T-helper 1 cell treated with Interleukin-12 subunit alpha and Interleukin-12 subunit beta and Interleukin-4 antibody, amounts not matched to agents 30 μg/mL and 1 μg/mL, for 36 hours (primary cell): ENCODE measurements at regions not wholly inside any gene's neighbourhood (a gene's known extent, or its start where the extent isn't known, plus 50 kb on each side); places are given as distances from the start of the nearest gene placed in this dataset.
A peak's percentile ranks its signal among the peaks of the same experiment; 100 is the strongest.
"Not testable (repeated sequence)": the region's sequence is repeated elsewhere in the genome, so short reads cannot be mapped to it uniquely, and the experiment has no call there.

ENCODE experiments used
- H3K27ac Mint-ChIP-seq: one replicate; pipeline ENCODE4 v1.8.0; 2021; ENCODE audit warnings: mild to moderate bottlenecking, mixed read lengths
- H3K27me3 Mint-ChIP-seq: one replicate; pipeline ENCODE4 v1.8.0; 2021; ENCODE audit warnings: low read depth, mixed read lengths
- H3K36me3 Mint-ChIP-seq: one replicate; pipeline ENCODE4 v1.8.0; 2021; ENCODE audit warnings: low read depth, mixed read lengths
- H3K4me1 Mint-ChIP-seq: one replicate; pipeline ENCODE4 v1.8.0; 2021; ENCODE audit warnings: low read depth, mixed read lengths
- H3K4me3 Mint-ChIP-seq: one replicate; pipeline ENCODE4 v1.8.0; 2021; ENCODE audit warnings: mild to moderate bottlenecking, moderate library complexity, mixed read lengths
- H3K9me3 Mint-ChIP-seq: one replicate; pipeline ENCODE4 v1.8.0; 2021; ENCODE audit warnings: mixed read lengths

GRCh38 chr5:81827500-81827899, 76.6 kb upstream of the SSBP2 start:
- no peak overlapping the region for H3K27ac Mint-ChIP-seq
- H3K4me3 Mint-ChIP-seq, result no peak overlapping the region
- H3K36me3 Mint-ChIP-seq, result no peaks in the 10 kb centered on the region
- peaks cover 2% of the 10 kb centered on the region for H3K4me1 Mint-ChIP-seq
- H3K27me3 Mint-ChIP-seq, result no peaks in the 10 kb centered on the region
- H3K9me3 Mint-ChIP-seq, result no peaks in the 10 kb centered on the region

- Mint-ChIP-seq H3K4me1 (peaks cover 2% of the 10 kb centered on the region), H3K4me3 (no peak overlapping the region)
Observed at GRCh38 chr5:81826128-81826527, 75.2 kb upstream of the SSBP2 start.

GRCh38 chr5:81825237-81825636, 74.3 kb upstream of the SSBP2 start:
- no peaks in the 10 kb centered on the region for H3K36me3 Mint-ChIP-seq
- no peak overlapping the region for H3K27ac Mint-ChIP-seq
- no peak overlapping the region for H3K4me3 Mint-ChIP-seq

More at GRCh38 chr5:81826128-81826527, 75.2 kb upstream of the SSBP2 start:
- no peak overlapping the region for H3K27ac Mint-ChIP-seq
- no peaks in the 10 kb centered on the region for H3K36me3 Mint-ChIP-seq
- H3K27me3 Mint-ChIP-seq, result no peaks in the 10 kb centered on the region
- H3K9me3 Mint-ChIP-seq, result no peaks in the 10 kb centered on the region

GRCh38 chr5:81823736-81824135, 72.8 kb upstream of the SSBP2 start:
- H3K27ac Mint-ChIP-seq, H3K27me3 Mint-ChIP-seq, H3K4me1 Mint-ChIP-seq, H3K4me3 Mint-ChIP-seq, H3K9me3 Mint-ChIP-seq, H3K36me3 Mint-ChIP-seq: not testable (repeated sequence)

More at GRCh38 chr5:81825237-81825636, 74.3 kb upstream of the SSBP2 start:
- H3K4me1 Mint-ChIP-seq, result peaks cover 3% of the 10 kb centered on the region
- no peaks in the 10 kb centered on the region for H3K9me3 Mint-ChIP-seq
- H3K27me3 Mint-ChIP-seq, result no peaks in the 10 kb centered on the region

- H3K27ac Mint-ChIP-seq, result no peak overlapping the region
- no peaks in the 10 kb centered on the region for H3K27me3 Mint-ChIP-seq
- H3K4me1 Mint-ChIP-seq, result peaks cover 20% of the 10 kb centered on the region
- H3K36me3 Mint-ChIP-seq, result no peaks in the 10 kb centered on the region
- H3K9me3 Mint-ChIP-seq, result peaks cover 7% of the 10 kb centered on the region
- no peak overlapping the region for H3K4me3 Mint-ChIP-seq
Observed at GRCh38 chr5:81820863-81821262, 70.0 kb upstream of the SSBP2 start.

GRCh38 chr5:81820318-81820636, 69.4 kb upstream of the SSBP2 start:
- Mint-ChIP-seq H3K4me3 (no peak overlapping the region), H3K27me3 (no peaks in the 10 kb centered on the region), H3K27ac (no peak overlapping the region), H3K9me3 (peaks cover 7% of the 10 kb centered on the region), H3K36me3 (no peaks in the 10 kb centered on the region), H3K4me1 (peaks cover 20% of the 10 kb centered on the region)

- Mint-ChIP-seq H3K27me3 (no peaks in the 10 kb centered on the region), H3K9me3 (peaks cover 7% of the 10 kb centered on the region), H3K4me3 (no peak overlapping the region), H3K36me3 (no peaks in the 10 kb centered on the region), H3K27ac (peak overlapping the region; percentile 13), H3K4me1 (peaks cover 20% of the 10 kb centered on the region)
Observed at GRCh38 chr5:81819556-81820317, 68.8 kb upstream of the SSBP2 start.

GRCh38 chr5:81817980-81818379, 67.1 kb upstream of the SSBP2 start:
- Mint-ChIP-seq H3K36me3 (no peaks in the 10 kb centered on the region), H3K27me3 (peaks cover 10% of the 10 kb centered on the region), H3K27ac (no peak overlapping the region), H3K4me1 (peaks cover 18% of the 10 kb centered on the region), H3K4me3 (no peak overlapping the region), H3K9me3 (peaks cover 7% of the 10 kb centered on the region)

- Mint-ChIP-seq H3K27me3 (peaks cover 10% of the 10 kb centered on the region), H3K4me1 (peaks cover 18% of the 10 kb centered on the region), H3K27ac (no peak overlapping the region)
Observed at GRCh38 chr5:81817086-81817485, 66.2 kb upstream of the SSBP2 start.

GRCh38 chr5:81815321-81815720, 64.4 kb upstream of the SSBP2 start:
- Mint-ChIP-seq H3K36me3 (no peaks in the 10 kb centered on the region), H3K27me3 (peaks cover 10% of the 10 kb centered on the region), H3K4me1 (peaks cover 17% of the 10 kb centered on the region), H3K27ac (no peak overlapping the region), H3K9me3 (peaks cover 7% of the 10 kb centered on the region), H3K4me3 (no peak overlapping the region)

More at GRCh38 chr5:81817086-81817485, 66.2 kb upstream of the SSBP2 start:
- Mint-ChIP-seq H3K4me3 (no peak overlapping the region), H3K36me3 (no peaks in the 10 kb centered on the region), H3K9me3 (peaks cover 7% of the 10 kb centered on the region)

- H3K27ac Mint-ChIP-seq, result no peak overlapping the region
- no peaks in the 10 kb centered on the region for H3K36me3 Mint-ChIP-seq
- H3K4me1 Mint-ChIP-seq, result peaks cover 6% of the 10 kb centered on the region
- no peak overlapping the region for H3K4me3 Mint-ChIP-seq
- peaks cover 17% of the 10 kb centered on the region for H3K9me3 Mint-ChIP-seq
- H3K27me3 Mint-ChIP-seq, result no peaks in the 10 kb centered on the region
Observed at GRCh38 chr5:81808106-81808505, 57.2 kb upstream of the SSBP2 start.

- Mint-ChIP-seq H3K27me3 (no peaks in the 10 kb centered on the region), H3K36me3 (peaks cover 2% of the 10 kb centered on the region)
Observed at GRCh38 chr5:81805086-81805485, 54.2 kb upstream of the SSBP2 start.

GRCh38 chr5:81803812-81804211, 52.9 kb upstream of the SSBP2 start:
- peaks cover 8% of the 10 kb centered on the region for H3K4me1 Mint-ChIP-seq
- no peak overlapping the region for H3K27ac Mint-ChIP-seq
- peaks cover 25% of the 10 kb centered on the region for H3K9me3 Mint-ChIP-seq

More at GRCh38 chr5:81805086-81805485, 54.2 kb upstream of the SSBP2 start:
- Mint-ChIP-seq H3K4me1 (peaks cover 6% of the 10 kb centered on the region), H3K9me3 (peaks cover 25% of the 10 kb centered on the region), H3K27ac (no peak overlapping the region), H3K4me3 (no peak overlapping the region)

GRCh38 chr5:81802625-81803024, 51.7 kb upstream of the SSBP2 start:
- Mint-ChIP-seq H3K36me3 (peaks cover 2% of the 10 kb centered on the region), H3K4me3 (no peak overlapping the region), H3K27ac (no peak overlapping the region)

More at GRCh38 chr5:81803812-81804211, 52.9 kb upstream of the SSBP2 start:
- Mint-ChIP-seq H3K4me3 (no peak overlapping the region), H3K27me3 (no peaks in the 10 kb centered on the region), H3K36me3 (peaks cover 2% of the 10 kb centered on the region)

GRCh38 chr5:81802020-81802419, 51.1 kb upstream of the SSBP2 start:
- Mint-ChIP-seq H3K36me3 (peaks cover 2% of the 10 kb centered on the region), H3K27ac (no peak overlapping the region), H3K4me3 (no peak overlapping the region), H3K27me3 (no peaks in the 10 kb centered on the region), H3K4me1 (peaks cover 8% of the 10 kb centered on the region), H3K9me3 (peaks cover 10% of the 10 kb centered on the region)

More at GRCh38 chr5:81802625-81803024, 51.7 kb upstream of the SSBP2 start:
- peaks cover 8% of the 10 kb centered on the region for H3K4me1 Mint-ChIP-seq
- H3K27me3 Mint-ChIP-seq, result no peaks in the 10 kb centered on the region
- peaks cover 13% of the 10 kb centered on the region for H3K9me3 Mint-ChIP-seq
